NCI-H128 (cell line): ENCODE measurements at regions not wholly inside any gene's neighbourhood (a gene's known extent, or its start where the extent isn't known, plus 50 kb on each side); places are given as distances from the start of the nearest gene placed in this dataset.

Experiments used
- DNase-seq: peaks from one replicate; lab custom pipeline; 2025; ENCODE audit not compliant: unreplicated experiment; lab: John Stamatoyannopoulos, UW

DNA sequence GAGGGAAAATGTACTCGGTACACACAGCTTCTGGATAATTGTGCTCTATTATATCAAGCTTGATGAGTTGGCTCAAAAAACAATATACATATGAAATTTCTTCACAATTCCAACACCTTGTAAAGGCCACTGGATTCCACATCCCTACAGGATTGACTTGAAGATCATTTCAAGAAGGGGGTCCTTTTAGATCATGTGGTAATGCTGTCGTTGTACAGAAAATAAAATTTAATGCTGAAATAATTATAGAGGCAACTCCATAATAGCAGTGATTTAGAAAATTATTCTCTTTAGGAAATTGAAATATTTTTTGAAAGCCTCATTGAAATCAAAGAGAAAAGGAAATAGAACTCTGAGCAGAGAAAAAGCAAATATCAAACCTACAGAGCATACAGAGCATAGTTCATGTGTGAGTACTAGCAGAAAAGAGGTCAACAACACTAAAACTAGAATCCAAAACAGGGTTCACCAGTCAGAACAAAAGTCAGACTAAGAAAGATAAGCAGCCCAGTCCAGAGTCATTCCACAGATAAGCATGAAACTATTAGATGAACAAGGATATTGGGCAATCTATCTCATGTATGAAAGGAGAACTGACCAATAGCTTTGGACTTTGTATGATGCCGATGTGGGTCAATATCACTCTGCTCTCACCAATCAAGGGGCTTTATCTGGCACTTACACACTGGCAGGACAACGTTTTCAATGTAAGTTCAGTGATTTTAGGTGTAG lies 79.5 kb upstream of the PALMD start:
- no peak for DNase-seq

DNA sequence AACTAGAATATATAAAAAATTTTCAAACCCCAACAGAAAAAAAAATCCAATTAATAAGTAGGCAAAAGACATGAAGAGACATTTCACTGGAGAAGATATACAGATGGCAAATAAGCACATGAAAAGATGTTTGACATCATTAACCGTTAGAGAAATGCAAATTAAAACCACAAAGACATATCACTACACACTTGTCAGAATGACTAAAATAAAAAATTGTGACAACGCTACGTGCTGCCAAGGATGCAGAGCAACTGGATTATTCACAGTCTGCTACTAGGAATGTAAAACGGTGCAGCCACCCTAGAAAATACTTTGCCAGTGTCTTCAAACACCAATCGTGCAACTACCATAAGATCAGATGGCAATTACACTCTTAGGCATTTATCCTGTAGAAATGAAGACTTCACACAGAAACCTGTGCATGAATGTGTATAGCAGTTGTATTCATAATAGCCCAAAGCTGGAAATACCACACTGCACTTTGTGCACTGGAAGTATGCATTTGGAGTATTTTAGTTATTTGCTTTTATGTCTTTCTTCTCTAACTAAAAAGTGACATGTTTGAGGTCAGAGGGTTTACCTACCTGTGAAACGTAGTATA lies 75.3 kb upstream of the PALMD start:
- DNase-seq: no peak

DNA sequence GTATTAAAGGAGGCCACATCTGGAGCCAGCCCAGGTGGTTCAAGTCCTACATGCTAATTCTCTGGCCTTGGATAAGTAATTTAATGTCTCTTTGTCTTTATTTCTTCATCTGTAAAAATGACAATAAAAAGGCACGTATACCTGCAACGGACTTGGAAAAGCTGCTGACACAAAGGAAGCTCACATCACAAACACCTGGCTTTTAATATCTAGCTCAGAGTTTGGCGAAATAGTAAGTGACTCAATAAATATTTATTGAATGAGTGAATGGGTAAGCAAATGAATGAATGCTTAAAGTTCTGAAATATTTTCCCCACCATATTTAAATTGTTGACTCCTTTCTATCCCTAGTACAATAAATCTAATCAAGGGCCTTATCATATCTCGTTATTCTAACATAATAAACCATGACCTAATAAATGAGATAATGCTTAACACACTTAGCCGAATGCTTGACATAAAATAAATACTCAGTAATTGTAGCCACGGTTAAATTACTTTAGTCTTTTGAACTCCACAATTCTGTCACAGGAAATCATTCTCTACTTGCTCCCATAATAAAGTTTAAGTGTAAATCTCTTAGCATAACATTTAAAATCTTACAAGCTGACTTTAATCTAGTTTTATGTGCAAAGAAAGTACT lies 74.7 kb upstream of the PALMD start:
- DNase-seq: no peak

DNA sequence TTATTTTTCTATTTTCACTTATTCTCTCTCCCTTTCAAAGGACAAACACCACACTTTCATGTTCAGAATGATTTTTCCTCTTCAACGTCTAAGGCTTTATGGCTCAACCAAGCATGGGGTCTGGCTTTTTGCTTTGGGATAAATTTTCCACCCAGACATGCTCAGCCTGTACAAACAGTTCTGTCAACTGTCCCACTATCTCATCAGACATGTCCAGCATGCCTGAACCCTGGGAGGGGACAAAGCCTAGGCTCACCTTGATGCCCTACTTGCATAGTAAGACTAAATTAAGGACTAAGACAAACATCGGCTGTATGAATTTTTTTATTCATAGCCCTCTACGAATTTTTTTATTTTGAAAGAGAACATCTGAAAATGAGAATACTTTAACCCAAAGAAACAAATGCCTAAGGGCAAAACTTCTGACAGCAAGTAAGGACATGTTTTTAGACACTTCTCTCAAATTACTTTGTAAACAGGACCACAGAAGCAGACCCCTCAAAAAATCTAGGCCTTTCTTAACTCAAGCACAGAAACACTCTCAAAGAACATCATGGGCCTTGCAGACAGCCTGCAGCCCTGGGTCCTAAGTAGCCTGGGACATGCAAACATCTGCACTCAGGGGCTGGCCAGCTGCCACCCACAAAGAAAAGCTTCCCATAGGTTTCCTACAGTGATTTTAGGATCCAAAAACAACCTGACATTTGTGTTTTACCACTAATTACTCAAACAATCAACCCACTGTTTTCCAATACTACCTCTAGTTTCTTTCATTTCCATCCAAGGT lies 72.3 kb upstream of the PALMD start:
- DNase-seq: no peak

DNA sequence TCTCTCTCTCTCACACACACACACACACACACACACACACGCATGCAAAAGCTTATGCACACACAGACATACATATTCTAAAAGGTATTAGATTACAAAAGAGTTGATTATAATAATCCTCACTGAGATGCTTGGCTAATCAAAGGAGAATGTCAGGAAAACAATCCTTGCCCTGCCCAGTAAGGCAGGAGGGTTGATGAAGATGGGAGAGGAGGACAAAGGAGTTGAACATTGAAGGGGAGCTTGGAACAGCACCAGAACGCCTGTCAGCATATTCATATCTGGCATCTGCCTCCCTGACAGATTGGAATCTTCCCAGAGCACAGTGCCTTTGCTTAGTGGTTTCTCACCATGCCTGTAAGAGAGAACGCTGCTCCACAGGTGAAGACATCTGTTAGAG lies 68.6 kb upstream of the PALMD start:
- no peak for DNase-seq

GRCh38 chr1:99579691-99580172 lies 66.2 kb upstream of the PALMD start:
- no peak for DNase-seq

- DNase-seq: no peak
Measured at GRCh38 chr1:99580451-99580850, 65.5 kb upstream of the PALMD start.

- DNase-seq: no peak
Measured at GRCh38 chr1:99587008-99587407, 58.9 kb upstream of the PALMD start.

GRCh38 chr1:99589186-99589636 lies 56.7 kb upstream of the PALMD start:
- DNase-seq: no peak

DNA sequence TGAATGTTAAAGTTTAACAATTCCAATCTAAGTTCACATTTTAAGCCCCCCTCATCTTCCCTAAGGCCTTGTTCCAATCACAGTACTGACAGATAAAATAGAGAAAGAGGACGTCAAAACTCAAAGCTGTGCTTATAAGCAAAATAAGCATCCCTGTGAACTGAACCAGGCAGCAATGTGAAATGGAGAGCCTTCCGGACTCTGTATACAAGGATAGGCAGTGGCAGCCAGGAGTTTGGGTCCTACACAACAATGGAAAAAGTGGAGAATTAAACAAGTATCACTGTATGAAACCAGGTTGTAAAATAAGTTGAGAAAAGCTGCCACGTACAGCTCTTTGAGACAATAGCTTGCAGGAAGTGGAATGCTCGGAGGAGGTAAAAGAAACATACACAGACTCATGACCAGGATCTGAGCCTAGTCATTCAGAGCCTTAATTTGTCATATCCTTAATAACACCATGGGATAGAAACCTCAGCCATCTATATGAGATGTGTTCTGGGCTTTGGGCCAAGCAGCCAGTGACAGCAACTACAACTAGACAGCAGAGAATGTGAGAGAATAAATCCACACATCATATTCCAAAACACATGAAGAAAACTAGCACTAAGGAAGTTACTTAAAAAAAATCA lies 55.2 kb upstream of the PALMD start:
- no peak for DNase-seq

GRCh38 chr1:99591886-99592285 lies 54.0 kb upstream of the PALMD start:
- no peak for DNase-seq

DNA sequence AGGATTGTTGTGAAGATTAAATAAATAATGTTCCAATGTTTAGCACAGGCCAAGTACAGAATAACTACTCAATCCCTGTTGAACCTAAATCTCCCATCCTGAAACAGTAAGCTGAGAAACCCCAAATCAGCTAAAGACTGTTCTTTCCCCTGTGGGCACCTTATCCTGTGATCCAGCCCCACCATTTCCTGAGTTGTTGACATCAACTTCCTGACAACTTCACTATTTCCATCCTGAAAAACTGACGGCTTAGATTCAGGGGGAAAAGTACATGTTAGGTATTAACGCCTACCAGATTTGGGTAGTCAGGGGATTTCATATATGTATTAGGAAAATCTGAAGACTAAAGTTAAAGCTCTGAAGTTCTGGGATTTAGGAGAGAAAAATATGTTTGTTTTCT lies 51.7 kb upstream of the PALMD start:
- no peak for DNase-seq

- DNase-seq: no peak
Measured at GRCh38 chr1:99595041-99595440, 50.9 kb upstream of the PALMD start.

GRCh38 chr1:99595441-99595840 lies 50.5 kb upstream of the PALMD start:
- DNase-seq: no peak
